Transverse colon (tissue), 4 donors: ENCODE measurements at regions not wholly inside any gene's neighbourhood (a gene's known extent, or its start where the extent isn't known, plus 50 kb on each side); places are given as distances from the start of the nearest gene placed in this dataset.

Experiments used
- DNase-seq: peaks from one replicate; pipeline ENCODE4 v3.0.0-alpha.2; 2019
- H3K27ac ChIP-seq, 4 donors: fragments of 200-600 bp; sonication (generic); 2 replicates each; pipeline ENCODE4 v1.5.1; 2016 to 2018; ENCODE audit warnings: inconsistent platforms in 4 of 4
- H3K27me3 ChIP-seq: fragments of 200-600 bp; sonication (generic); 2 replicates; pipeline ENCODE4 v1.5.1; 2017; ENCODE audit warnings: inconsistent platforms
- H3K36me3 ChIP-seq, 4 donors: fragments of 200-600 bp; sonication (generic); 2 replicates each; pipeline ENCODE4 v1.5.1; 2017 to 2019; ENCODE audit warnings: inconsistent platforms in 4 of 4
- H3K4me1 ChIP-seq, 4 donors: fragments of 200-600 bp; sonication (generic); 2 replicates each; pipeline ENCODE4 v1.5.1; 2017 to 2020; ENCODE audit warnings: inconsistent platforms in 4 of 4
- H3K4me3 ChIP-seq, 4 donors: fragments of 200-600 bp; sonication (generic); 1 replicate in 1 of 4; 2 replicates in 3 of 4; pipeline versions ENCODE4 v1.5.1 to v1.6.1; 2017 to 2019; ENCODE audit warnings: inconsistent platforms in 4 of 4
- H3K9me3 ChIP-seq, 2 donors: fragments of 200-600 bp; sonication (generic); 2 replicates each; pipeline ENCODE4 v1.5.1; 2017 to 2019; ENCODE audit warnings: inconsistent platforms in 2 of 2
- CTCF ChIP-seq, 5 experiments: fragments of 200-600 bp in 3 of 5; fragments of 450-650 bp in 2 of 5; sonication (generic) in 3 of 5; IDR thresholded peaks; 1 replicate in 2 of 5; 2 replicates in 3 of 5; pipeline ENCODE4 v1.5.1; 2016 to 2017; ENCODE audit warnings: antibody characterized with exemption in 5 of 5, inconsistent platforms in 3 of 5, mild to moderate bottlenecking in 2 of 5, moderate library complexity in 1 of 5
- EP300 ChIP-seq: sonication (generic); formaldehyde crosslinking; IDR thresholded peaks from one replicate; pipeline ENCODE4 v1.6.1; 2017; ENCODE audit warnings: antibody characterized with exemption, low read depth
- POLR2A ChIP-seq: fragments of 450-650 bp; IDR thresholded peaks from one replicate; pipeline ENCODE4 v1.6.1; 2016; ENCODE audit warnings: antibody characterized with exemption, mild to moderate bottlenecking, moderate library complexity
- POLR2AphosphoS5 ChIP-seq, 3 donors: sonication (generic); formaldehyde crosslinking; IDR thresholded peaks; one replicate each; pipeline ENCODE4 v1.6.1; 2016; ENCODE audit warnings: antibody characterized with exemption in 3 of 3
- WGBS, 2 donors: methylation state at CpG; one replicate each; pipeline ENCODE4 v1.1.5; 2018; ENCODE audit warnings: low coverage in 1 of 2; 5-methylcytosine and 5-hydroxymethylcytosine counted together
- in situ Hi-C, 4 donors: fragments of 200-750 bp; cut with MboI; loops; one replicate each; pipeline versions ENCODE4 v1.15.0 to v1.15.1; 2017; ENCODE audit warnings: low sequenced_read_pairs in 3 of 4, low pct_ligation_motif_present in 1 of 4, low pct_unique_long_range_greater_than_20kb in 1 of 4
- intact Hi-C: fragments of 100-400 bp; cut with DNase I; formaldehyde crosslinking; loops from one replicate; pipeline ENCODE4 v1.15.1; 2023; ENCODE audit warnings: low total_unique reads

- Histone ChIP-seq H3K4me1 (no peaks in the 10 kb centered on the region), H3K36me3 (no peaks in the 10 kb centered on the region), H3K9me3 (no peaks in the 10 kb centered on the region), H3K4me3 (no peak overlapping the region), H3K27ac (no peak overlapping the region), H3K27me3 (no peaks in the 10 kb centered on the region)
- WGBS, 2 donors: 81 to 86% methylated on average over 5 to 7 of the region's 7 CpGs
- no peak for TF ChIP-seq POLR2A
- no peak for TF ChIP-seq EP300
- no peak for TF ChIP-seq POLR2AphosphoS5 (IDR thresholded peaks at IDR 0.05)
- no peak for TF ChIP-seq CTCF (IDR thresholded peaks at IDR 0.05)
- DNase-seq: no peak
- in situ Hi-C loops: no loop called here
- intact Hi-C loops: no loop called here
These were observed 402.4 kb downstream of the ETS1 start for GRCh38 chr11:128184981-128185380.

- in situ Hi-C loops: no loop called here
- Histone ChIP-seq H3K4me3 (no peak overlapping the region), H3K4me1 (no peaks in the 10 kb centered on the region), H3K9me3 (no peaks in the 10 kb centered on the region), H3K36me3 (no peaks in the 10 kb centered on the region), H3K27me3 (no peaks in the 10 kb centered on the region), H3K27ac (no peak overlapping the region)
- TF ChIP-seq CTCF (IDR thresholded peaks at IDR 0.05) (no peak), POLR2A (no peak), POLR2AphosphoS5 (IDR thresholded peaks at IDR 0.05) (no peak), EP300 (no peak)
- DNase-seq: no peak
- 100% methylated on average over 1 of the region's 1 CpG for WGBS, 2 donors
- intact Hi-C loops: no loop called here
These were observed 404.5 kb downstream of the ETS1 start for GRCh38 chr11:128182844-128183243.

GRCh38 chr11:128181984-128182383, 405.4 kb downstream of the ETS1 start:
- intact Hi-C loops: no loop called here
- in situ Hi-C loops: no loop called here
- WGBS, 2 donors: 93 to 96% methylated on average over 3 to 5 of the region's 5 CpGs

GRCh38 chr11:128181088-128181480, 406.3 kb downstream of the ETS1 start:
- Histone ChIP-seq H3K27me3 (no peaks in the 10 kb centered on the region), H3K27ac (no peak overlapping the region), H3K4me1 (no peaks in the 10 kb centered on the region), H3K9me3 (no peaks in the 10 kb centered on the region), H3K36me3 (no peaks in the 10 kb centered on the region), H3K4me3 (no peak overlapping the region)
- in situ Hi-C loops (no loop called here), intact Hi-C loops (no loop called here)
- WGBS, 2 donors: 60 to 79% methylated on average over 1 to 4 of the region's 4 CpGs
- TF ChIP-seq POLR2AphosphoS5 (IDR thresholded peaks at IDR 0.05) (no peak), POLR2A (no peak), EP300 (no peak), CTCF (IDR thresholded peaks at IDR 0.05) (no peak)
- DNase-seq: no peak

More at GRCh38 chr11:128181984-128182383, 405.4 kb downstream of the ETS1 start:
- Histone ChIP-seq H3K27me3 (no peaks in the 10 kb centered on the region), H3K36me3 (no peaks in the 10 kb centered on the region), H3K4me1 (no peaks in the 10 kb centered on the region), H3K4me3 (no peak overlapping the region), H3K9me3 (no peaks in the 10 kb centered on the region), H3K27ac (no peak overlapping the region)
- TF ChIP-seq POLR2AphosphoS5 (IDR thresholded peaks at IDR 0.05) (no peak), EP300 (no peak)
- no peak for DNase-seq

- intact Hi-C loops: no loop called here
- in situ Hi-C loops: no loop called here
These were observed 406.8 kb downstream of the ETS1 start for GRCh38 chr11:128180441-128181087.

More at GRCh38 chr11:128180441-128181087, 406.8 kb downstream of the ETS1 start:
- 83% methylated on average over 5 of the region's 5 CpGs; no CpG with 5 or more reads in 1 of the 2 donors for WGBS, 2 donors
- Histone ChIP-seq H3K4me3 (no peak overlapping the region), H3K36me3 (no peaks in the 10 kb centered on the region), H3K9me3 (no peaks in the 10 kb centered on the region), H3K4me1 (no peaks in the 10 kb centered on the region), H3K27ac (no peak overlapping the region), H3K27me3 (no peaks in the 10 kb centered on the region)
- no peak for DNase-seq
- TF ChIP-seq EP300 (no peak), POLR2A (no peak), CTCF (IDR thresholded peaks at IDR 0.05) (no peak), POLR2AphosphoS5 (IDR thresholded peaks at IDR 0.05) (no peak)
